Gastroesophageal sphincter (tissue), 4 donors: ENCODE measurements at regions not wholly inside any gene's neighbourhood (a gene's known extent, or its start where the extent isn't known, plus 50 kb on each side); places are given as distances from the start of the nearest gene placed in this dataset.

ENCODE experiments used
- ATAC-seq: fragments of 150-250 bp; one replicate; pipeline ENCODE4 v1.9.1; 2016; ENCODE audit warnings: mild to moderate bottlenecking, moderate library complexity
- H3K27ac ChIP-seq, 4 donors: fragments of 200-600 bp; sonication (generic) in 3 of 4; 1 replicate in 3 of 4; 2 replicates in 1 of 4; pipeline ENCODE4 v1.5.1; 2016 to 2019
- H3K27me3 ChIP-seq: fragments of 200-600 bp; sonication (generic); one replicate; pipeline ENCODE4 v1.5.1; 2019
- H3K36me3 ChIP-seq, 2 donors: fragments of 200-600 bp; sonication (generic); one replicate each; pipeline ENCODE4 v1.5.1; 2019; ENCODE audit warnings: control low read depth in 1 of 2
- H3K4me1 ChIP-seq, 3 donors: fragments of 200-600 bp; sonication (generic); 1 replicate in 2 of 3; 2 replicates in 1 of 3; pipeline ENCODE4 v1.5.1; 2016 to 2019; ENCODE audit warnings: control low read depth in 2 of 3
- H3K4me3 ChIP-seq, 2 donors: fragments of 200-600 bp; sonication (generic); one replicate each; pipeline ENCODE4 v1.5.1; 2019; ENCODE audit warnings: mild to moderate bottlenecking in 1 of 2, moderate library complexity in 1 of 2
- H3K9me3 ChIP-seq, 3 donors: fragments of 200-600 bp; sonication (generic); one replicate each; pipeline ENCODE4 v1.5.1; 2017 to 2019; ENCODE audit warnings: control low read depth in 2 of 3
- CTCF ChIP-seq, 4 experiments: fragments of 200-600 bp in 2 of 4; fragments of 450-650 bp in 2 of 4; sonication (generic) in 1 of 4; IDR thresholded peaks; one replicate each; pipeline ENCODE4 v1.5.1; 2017 to 2019; ENCODE audit warnings: antibody characterized with exemption in 4 of 4, mild to moderate bottlenecking in 2 of 4, moderate library complexity in 2 of 4
- EP300 ChIP-seq: sonication (generic); formaldehyde crosslinking; IDR thresholded peaks from one replicate; pipeline ENCODE4 v1.6.1; 2017; ENCODE audit warnings: antibody characterized with exemption, mild to moderate bottlenecking
- POLR2A ChIP-seq, 2 donors: fragments of 450-650 bp; IDR thresholded peaks; one replicate each; pipeline ENCODE4 v1.6.1; 2017; ENCODE audit warnings: antibody characterized with exemption in 2 of 2, mild to moderate bottlenecking in 2 of 2, moderate library complexity in 1 of 2
- POLR2AphosphoS5 ChIP-seq: sonication (generic); formaldehyde crosslinking; IDR thresholded peaks from one replicate; pipeline ENCODE4 v1.6.1; 2017; ENCODE audit warnings: antibody characterized with exemption
- WGBS, 2 donors: methylation state at CpG; one replicate each; pipeline ENCODE4 v1.1.5; 2018; ENCODE audit warnings: low coverage in 1 of 2; 5-methylcytosine and 5-hydroxymethylcytosine counted together

GRCh38 chr4:24252121-24252520 is 332.2 kb downstream of the DHX15 start:
- H3K27ac ChIP-seq, result no peak overlapping the region
- no peaks in the 10 kb centered on the region for H3K9me3 ChIP-seq
- ATAC-seq, result no peak
- H3K27me3 ChIP-seq, result no peaks in the 10 kb centered on the region
- no peak for TF ChIP-seq EP300
- TF ChIP-seq POLR2A (IDR thresholded peaks at IDR 0.05), result no peak
- TF ChIP-seq POLR2AphosphoS5, result no peak
- no peak overlapping the region for H3K4me3 ChIP-seq
- H3K4me1 ChIP-seq, result peaks cover 0 to 16% (median 6%) of the 10 kb centered on the region in 3 donors
- H3K36me3 ChIP-seq, result no peaks in the 10 kb centered on the region
- 47 to 71% methylated on average over 2 of the region's 2 CpGs for WGBS, 2 donors

- no peaks in the 10 kb centered on the region for H3K27me3 ChIP-seq
- WGBS, 2 donors, result 63 to 91% methylated on average over 2 of the region's 2 CpGs
- ATAC-seq, result no peak
- no peaks in the 10 kb centered on the region for H3K9me3 ChIP-seq
- H3K36me3 ChIP-seq, result no peaks in the 10 kb centered on the region
- no peak overlapping the region for H3K27ac ChIP-seq
- peaks cover 0 to 16% (median 6%) of the 10 kb centered on the region in 3 donors for H3K4me1 ChIP-seq
- no peak for TF ChIP-seq POLR2AphosphoS5
- H3K4me3 ChIP-seq, result no peak overlapping the region
Observed at GRCh38 chr4:24251589-24251988, 332.8 kb downstream of the DHX15 start.

GRCh38 chr4:24249972-24250371 is 334.4 kb downstream of the DHX15 start:
- H3K27ac ChIP-seq, result peak overlapping the region in 1 of 4 donors; percentile 65
- H3K4me3 ChIP-seq, result no peak overlapping the region
- H3K4me1 ChIP-seq, result peaks cover 0 to 23% (median 6%) of the 10 kb centered on the region in 3 donors
- no peaks in the 10 kb centered on the region for H3K27me3 ChIP-seq
- H3K9me3 ChIP-seq, result no peaks in the 10 kb centered on the region
- 69 to 78% methylated on average over 2 to 5 of the region's 5 CpGs for WGBS, 2 donors
- no peak for TF ChIP-seq POLR2AphosphoS5
- no peak for TF ChIP-seq CTCF (IDR thresholded peaks at IDR 0.05)
- no peak for TF ChIP-seq POLR2A (IDR thresholded peaks at IDR 0.05)
- TF ChIP-seq EP300, result no peak
- ATAC-seq, result no peak
- no peaks in the 10 kb centered on the region for H3K36me3 ChIP-seq

- Histone ChIP-seq H3K4me1 (peaks cover 0 to 28% (median 6%) of the 10 kb centered on the region in 3 donors), H3K4me3 (peak overlapping the region in 1 of 2 donors; percentile 10), H3K27ac (peak overlapping the region; percentile 6 to 65 (median 61)), H3K36me3 (no peaks in the 10 kb centered on the region), H3K27me3 (no peaks in the 10 kb centered on the region), H3K9me3 (no peaks in the 10 kb centered on the region)
- TF ChIP-seq EP300 (no peak), POLR2A (IDR thresholded peaks at IDR 0.05) (no peak), CTCF (IDR thresholded peaks at IDR 0.05) (no peak), POLR2AphosphoS5 (no peak)
- ATAC-seq, result peak; percentile 44
- 33% methylated on average over 17 of the region's 17 CpGs; no CpG with 5 or more reads in 1 of the 2 donors for WGBS, 2 donors
Observed at GRCh38 chr4:24248674-24249630, 335.4 kb downstream of the DHX15 start.

- Histone ChIP-seq H3K27me3 (no peaks in the 10 kb centered on the region), H3K27ac (no peak overlapping the region), H3K4me1 (peaks cover 0 to 28% (median 6%) of the 10 kb centered on the region in 3 donors), H3K9me3 (no peaks in the 10 kb centered on the region), H3K4me3 (no peak overlapping the region), H3K36me3 (no peaks in the 10 kb centered on the region)
- WGBS, 2 donors, result 55 to 72% methylated on average over 2 of the region's 2 CpGs
- no peak for ATAC-seq
- TF ChIP-seq EP300, result no peak
- no peak for TF ChIP-seq POLR2AphosphoS5
- no peak for TF ChIP-seq POLR2A (IDR thresholded peaks at IDR 0.05)
- TF ChIP-seq CTCF (IDR thresholded peaks at IDR 0.05), result no peak
Observed at GRCh38 chr4:24245491-24245820, 338.9 kb downstream of the DHX15 start.
